22Rv1 (cell line): ENCODE measurements at regions not wholly inside any gene's neighbourhood (a gene's known extent, or its start where the extent isn't known, plus 50 kb on each side); places are given as distances from the start of the nearest gene placed in this dataset.

Experiments
- ZFX ChIP-seq: fragments of 450-650 bp; IDR thresholded peaks from 2 replicates; pipeline ENCODE4 v1.6.1; 2017; ENCODE audit warnings: antibody characterized with exemption, borderline replicate concordance
- TF ChIP-seq, protein P1 (sequence below): fragments of 450-650 bp; IDR thresholded peaks from 2 replicates; pipeline ENCODE4 v1.5.1; 2017; ENCODE audit warnings: mild to moderate bottlenecking

- TF ChIP-seq, protein P1, sequence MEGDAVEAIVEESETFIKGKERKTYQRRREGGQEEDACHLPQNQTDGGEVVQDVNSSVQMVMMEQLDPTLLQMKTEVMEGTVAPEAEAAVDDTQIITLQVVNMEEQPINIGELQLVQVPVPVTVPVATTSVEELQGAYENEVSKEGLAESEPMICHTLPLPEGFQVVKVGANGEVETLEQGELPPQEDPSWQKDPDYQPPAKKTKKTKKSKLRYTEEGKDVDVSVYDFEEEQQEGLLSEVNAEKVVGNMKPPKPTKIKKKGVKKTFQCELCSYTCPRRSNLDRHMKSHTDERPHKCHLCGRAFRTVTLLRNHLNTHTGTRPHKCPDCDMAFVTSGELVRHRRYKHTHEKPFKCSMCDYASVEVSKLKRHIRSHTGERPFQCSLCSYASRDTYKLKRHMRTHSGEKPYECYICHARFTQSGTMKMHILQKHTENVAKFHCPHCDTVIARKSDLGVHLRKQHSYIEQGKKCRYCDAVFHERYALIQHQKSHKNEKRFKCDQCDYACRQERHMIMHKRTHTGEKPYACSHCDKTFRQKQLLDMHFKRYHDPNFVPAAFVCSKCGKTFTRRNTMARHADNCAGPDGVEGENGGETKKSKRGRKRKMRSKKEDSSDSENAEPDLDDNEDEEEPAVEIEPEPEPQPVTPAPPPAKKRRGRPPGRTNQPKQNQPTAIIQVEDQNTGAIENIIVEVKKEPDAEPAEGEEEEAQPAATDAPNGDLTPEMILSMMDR, result no peak
- TF ChIP-seq ZFX, result no peak
Measured at GRCh38 chr10:94210440-94211168, 152.1 kb downstream of the NOC3L start.
